ENCODE measurements at regions not wholly inside any gene's neighbourhood (a gene's known extent, or its start where the extent isn't known, plus 50 kb on each side); places are given as distances from the start of the nearest gene placed in this dataset.

GRCh38 chr3:72240531-72240930 is 455.6 kb upstream of the PROK2 start:
- TF ChIP-seq EZH2 (optimal IDR thresholded peaks at IDR 0.05; ENCODE audit: low read depth, low read length) = no peak
- no peak for TF ChIP-seq CTCF (IDR thresholded peaks at IDR 0.05; ENCODE audit: low read length)
- TF ChIP-seq EZH2phosphoT487 (IDR thresholded peaks at IDR 0.05; ENCODE audit: low read length) = no peak
- Histone ChIP-seq H3K9ac (ENCODE audit: low read length) (no peak overlapping the region), H3K4me2 (ENCODE audit: low read depth, low read length) (no peak overlapping the region), H3K27ac (ENCODE audit: low read length) (no peak overlapping the region), H3K27me3 (replicated peaks; ENCODE audit: insufficient read depth, low read length) (no peaks in the 10 kb centered on the region), H3K9me3 (replicated peaks; ENCODE audit: insufficient read depth, low read length) (no peaks in the 10 kb centered on the region), H3K36me3 (replicated peaks; ENCODE audit: insufficient read depth, low read length) (no peaks in the 10 kb centered on the region), H2AFZ (ENCODE audit: low read length) (no peak overlapping the region), H3K9me2 (replicated peaks; ENCODE audit: insufficient read depth, low read length) (no peaks in the 10 kb centered on the region), H3K79me2 (ENCODE audit: low read length) (no peaks in the 10 kb centered on the region), H4K20me1 (ENCODE audit: insufficient read depth, low read length) (no peaks in the 10 kb centered on the region), H3F3A (ENCODE audit: insufficient read depth, low read length) (no peaks in the 10 kb centered on the region), H3K4me1 (ENCODE audit: low read length) (no peaks in the 10 kb centered on the region), H3K4me3 (ENCODE audit: low read length) (no peak overlapping the region)
- no peak for DNase-seq

- Histone ChIP-seq H3K27ac (ENCODE audit: low read length) (no peak overlapping the region), H3K27me3 (replicated peaks; ENCODE audit: insufficient read depth, low read length) (no peaks in the 10 kb centered on the region), H3K9me3 (replicated peaks; ENCODE audit: insufficient read depth, low read length) (no peaks in the 10 kb centered on the region), H3K79me2 (ENCODE audit: low read length) (no peaks in the 10 kb centered on the region), H2AFZ (ENCODE audit: low read length) (no peak overlapping the region), H3K9ac (ENCODE audit: low read length) (no peak overlapping the region), H3K9me2 (replicated peaks; ENCODE audit: insufficient read depth, low read length) (no peaks in the 10 kb centered on the region), H3K36me3 (replicated peaks; ENCODE audit: insufficient read depth, low read length) (no peaks in the 10 kb centered on the region), H3K4me3 (ENCODE audit: low read length) (no peak overlapping the region), H4K20me1 (ENCODE audit: insufficient read depth, low read length) (no peaks in the 10 kb centered on the region), H3F3A (ENCODE audit: insufficient read depth, low read length) (no peaks in the 10 kb centered on the region), H3K4me2 (ENCODE audit: low read depth, low read length) (no peak overlapping the region), H3K4me1 (ENCODE audit: low read length) (no peaks in the 10 kb centered on the region)
- no peak for DNase-seq
- TF ChIP-seq EZH2 (optimal IDR thresholded peaks at IDR 0.05; ENCODE audit: low read depth, low read length) = no peak
- TF ChIP-seq EZH2phosphoT487 (IDR thresholded peaks at IDR 0.05; ENCODE audit: low read length) = no peak
- TF ChIP-seq CTCF (IDR thresholded peaks at IDR 0.05; ENCODE audit: low read length) = no peak
These were observed 453.9 kb upstream of the PROK2 start for GRCh38 chr3:72238801-72239200.

- H4K20me1 ChIP-seq (ENCODE audit: insufficient read depth, low read length) = no peaks in the 10 kb centered on the region
- H3K27me3 ChIP-seq (replicated peaks; ENCODE audit: insufficient read depth, low read length) = no peaks in the 10 kb centered on the region
- H2AFZ ChIP-seq (ENCODE audit: low read length) = no peak overlapping the region
These were observed 453.2 kb upstream of the PROK2 start for GRCh38 chr3:72238010-72238691.

More at GRCh38 chr3:72238010-72238691, 453.2 kb upstream of the PROK2 start:
- H3K27ac ChIP-seq (ENCODE audit: low read length) = no peak overlapping the region
- no peak for TF ChIP-seq EZH2 (optimal IDR thresholded peaks at IDR 0.05; ENCODE audit: low read depth, low read length)
- no peak for TF ChIP-seq CTCF (IDR thresholded peaks at IDR 0.05; ENCODE audit: low read length)
- TF ChIP-seq EZH2phosphoT487 (IDR thresholded peaks at IDR 0.05; ENCODE audit: low read length) = no peak
- no peaks in the 10 kb centered on the region for H3K9me3 ChIP-seq (replicated peaks; ENCODE audit: insufficient read depth, low read length)
- no peaks in the 10 kb centered on the region for H3K36me3 ChIP-seq (replicated peaks; ENCODE audit: insufficient read depth, low read length)
- no peaks in the 10 kb centered on the region for H3K79me2 ChIP-seq (ENCODE audit: low read length)
- no peak overlapping the region for H3K4me2 ChIP-seq (ENCODE audit: low read depth, low read length)
- H3K4me1 ChIP-seq (ENCODE audit: low read length) = no peaks in the 10 kb centered on the region
- no peak overlapping the region for H3K9ac ChIP-seq (ENCODE audit: low read length)
- DNase-seq = no peak
- H3F3A ChIP-seq (ENCODE audit: insufficient read depth, low read length) = no peaks in the 10 kb centered on the region
- H3K4me3 ChIP-seq (ENCODE audit: low read length) = no peak overlapping the region
- no peaks in the 10 kb centered on the region for H3K9me2 ChIP-seq (replicated peaks; ENCODE audit: insufficient read depth, low read length)
